HG02973 (cell line): ENCODE measurements at regions not wholly inside any gene's neighbourhood (a gene's known extent, or its start where the extent isn't known, plus 50 kb on each side); places are given as distances from the start of the nearest gene placed in this dataset.
A peak's percentile ranks its signal among the peaks of the same experiment; 100 is the strongest.
"Not testable (repeated sequence)": the region's sequence is repeated elsewhere in the genome, so short reads cannot be mapped to it uniquely, and the experiment has no call there.

ENCODE experiments used
- ATAC-seq: cut with Tn5 transposase; IDR thresholded peaks from one replicate; pipeline ENCODE4 v1.9.1; 2021; ENCODE audit warnings: moderate library complexity; ENCODE audit not compliant: unreplicated experiment

- no peak for ATAC-seq
Observed at GRCh38 chr12:46087916-46088439, 97.6 kb upstream of the SCAF11 start.

GRCh38 chr12:46084666-46085631, 94.6 kb upstream of the SCAF11 start:
- ATAC-seq: no peak

- no peak for ATAC-seq
Observed at GRCh38 chr12:46082490-46083200, 92.3 kb upstream of the SCAF11 start.

GRCh38 chr12:46073321-46073720, 82.9 kb upstream of the SCAF11 start:
- no peak for ATAC-seq

GRCh38 chr12:46071769-46072624, 81.6 kb upstream of the SCAF11 start:
- peak; percentile 93 for ATAC-seq

GRCh38 chr12:46071335-46071734, 81.0 kb upstream of the SCAF11 start:
- ATAC-seq: no peak

- no peak for ATAC-seq
Observed at GRCh38 chr12:46067094-46067493, 76.7 kb upstream of the SCAF11 start.

- ATAC-seq: peak; percentile 62
Observed at GRCh38 chr12:46065412-46066166, 75.2 kb upstream of the SCAF11 start.

GRCh38 chr12:46064548-46064947, 74.2 kb upstream of the SCAF11 start:
- ATAC-seq: no peak

GRCh38 chr12:46058697-46059096, 68.3 kb upstream of the SCAF11 start:
- ATAC-seq: not testable (repeated sequence)

GRCh38 chr12:46050805-46051204, 60.4 kb upstream of the SCAF11 start:
- no peak for ATAC-seq

- ATAC-seq: no peak
Observed at GRCh38 chr12:46049665-46050064, 59.3 kb upstream of the SCAF11 start.

GRCh38 chr12:46046436-46046835, 56.1 kb upstream of the SCAF11 start:
- ATAC-seq: no peak

GRCh38 chr12:46043972-46044520, 53.7 kb upstream of the SCAF11 start:
- ATAC-seq: no peak
